Coronary artery (tissue), 2 donors: ENCODE measurements at regions not wholly inside any gene's neighbourhood (a gene's known extent, or its start where the extent isn't known, plus 50 kb on each side); places are given as distances from the start of the nearest gene placed in this dataset.

Experiments used
- DNase-seq: peaks from one replicate; pipeline ENCODE4 v3.0.0-alpha.2; 2017; ENCODE audit warnings: low spot score
- H3K27ac ChIP-seq, 2 donors: fragments of 200-600 bp; sonication (generic); one replicate each; pipeline ENCODE4 v1.5.1; 2016 to 2019
- H3K4me3 ChIP-seq: fragments of 200-600 bp; sonication (generic); 2 replicates; pipeline ENCODE4 v1.5.1; 2016; ENCODE audit warnings: mild to moderate bottlenecking, moderate library complexity
- CTCF ChIP-seq: fragments of 200-600 bp; sonication (generic); IDR thresholded peaks from one replicate; pipeline ENCODE4 v1.5.1; 2019; ENCODE audit warnings: antibody characterized with exemption

GRCh38 chr14:89723930-89724627 is 230.5 kb downstream of the EFCAB11 start:
- peak overlapping the region; percentile 36 for H3K4me3 ChIP-seq
- no peak overlapping the region for H3K27ac ChIP-seq
- no peak for TF ChIP-seq CTCF
- no peak for DNase-seq

GRCh38 chr14:89721956-89722355 is 232.6 kb downstream of the EFCAB11 start:
- no peak for DNase-seq
- H3K27ac ChIP-seq: no peak overlapping the region
- TF ChIP-seq CTCF: no peak
- H3K4me3 ChIP-seq: no peak overlapping the region

- DNase-seq: no peak
- H3K4me3 ChIP-seq: no peak overlapping the region
- TF ChIP-seq CTCF: no peak
- H3K27ac ChIP-seq: peak overlapping the region in 1 of 2 donors; percentile 76
Measured at GRCh38 chr14:89720741-89721729, 233.5 kb downstream of the EFCAB11 start.

- DNase-seq: no peak
- H3K4me3 ChIP-seq: no peak overlapping the region
- no peak for TF ChIP-seq CTCF
- peak overlapping the region in 1 of 2 donors; percentile 76 for H3K27ac ChIP-seq
Measured at GRCh38 chr14:89720076-89720687, 234.3 kb downstream of the EFCAB11 start.

- DNase-seq: no peak
- Histone ChIP-seq H3K27ac (no peak overlapping the region), H3K4me3 (no peak overlapping the region)
- TF ChIP-seq CTCF: no peak
Measured at GRCh38 chr14:89719366-89720075, 235.0 kb downstream of the EFCAB11 start.

GRCh38 chr14:89708982-89709625 is 245.4 kb downstream of the EFCAB11 start:
- H3K27ac ChIP-seq: no peak overlapping the region
- no peak for TF ChIP-seq CTCF
- H3K4me3 ChIP-seq: no peak overlapping the region
- DNase-seq: no peak
